HEK293T (cell line): ENCODE measurements at regions not wholly inside any gene's neighbourhood (a gene's known extent, or its start where the extent isn't known, plus 50 kb on each side); places are given as distances from the start of the nearest gene placed in this dataset.

Experiments used
- BHLHE40 ChIP-seq: fragments of 450-650 bp; IDR thresholded peaks from 2 replicates; pipeline ENCODE4 v1.6.1; 2016; ENCODE audit warnings: mild to moderate bottlenecking, moderate library complexity, borderline replicate concordance
- LEF1 ChIP-seq: fragments of 450-650 bp; IDR thresholded peaks from 2 replicates; pipeline ENCODE4 v1.6.1; 2017; ENCODE audit warnings: mild to moderate bottlenecking, borderline replicate concordance

DNA sequence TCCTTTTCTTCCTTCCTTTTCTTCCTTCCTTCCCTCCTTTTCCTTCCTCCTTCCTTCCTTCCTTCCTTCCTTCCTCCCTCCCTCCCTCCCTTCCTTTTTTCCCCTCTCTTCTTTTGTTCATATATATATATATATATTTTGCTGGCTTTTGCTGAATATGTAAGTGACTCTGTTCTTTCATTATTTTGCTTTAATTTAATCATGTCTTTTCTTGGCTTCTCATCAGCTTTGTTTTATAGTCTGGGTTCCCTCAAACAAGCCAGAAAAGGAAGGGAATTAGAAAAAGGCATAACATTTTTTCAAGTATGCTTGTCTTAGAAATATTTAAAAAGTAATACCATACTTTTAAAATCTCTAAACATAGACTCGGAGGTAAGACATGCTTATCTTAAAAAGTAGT lies 219.9 kb upstream of the ATXN7L3B start:
- no peak for TF ChIP-seq LEF1
- no peak for TF ChIP-seq BHLHE40
